ENCODE measurements at regions not wholly inside any gene's neighbourhood (a gene's known extent, or its start where the extent isn't known, plus 50 kb on each side); places are given as distances from the start of the nearest gene placed in this dataset.
"Not testable (repeated sequence)": the region's sequence is repeated elsewhere in the genome, so short reads cannot be mapped to it uniquely, and the experiment has no call there.

- not testable (repeated sequence) for TF ChIP-seq CTCF, POLR2A (IDR thresholded peaks at IDR 0.05)
Observed at GRCh38 chr20:48505066-48505465, 322.7 kb downstream of the PREX1 start.

All from body of pancreas (tissue), 4 donors.